MM.1S (cell line): ENCODE measurements at regions not wholly inside any gene's neighbourhood (a gene's known extent, or its start where the extent isn't known, plus 50 kb on each side); places are given as distances from the start of the nearest gene placed in this dataset.

Experiments
- EZH2 ChIP-seq: fragments of 300-600 bp; sonication (generic); optimal IDR thresholded peaks from 2 replicates; pipeline ENCODE3; 2017; ENCODE audit warnings: low read depth, mild to moderate bottlenecking, antibody characterized with exemption, low read length, mixed read lengths
- EZH2phosphoT487 ChIP-seq: fragments of 300-600 bp; sonication (generic); IDR thresholded peaks from 2 replicates; pipeline ENCODE4 v1.6.1; 2018; ENCODE audit warnings: antibody characterized with exemption, low read length
- TF ChIP-seq, protein P1 (sequence below): fragments of 300-600 bp; sonication (generic); IDR thresholded peaks from 2 replicates; pipeline ENCODE4 v1.5.1; 2016; ENCODE audit warnings: antibody characterized with exemption, low read length, mixed read lengths

DNA sequence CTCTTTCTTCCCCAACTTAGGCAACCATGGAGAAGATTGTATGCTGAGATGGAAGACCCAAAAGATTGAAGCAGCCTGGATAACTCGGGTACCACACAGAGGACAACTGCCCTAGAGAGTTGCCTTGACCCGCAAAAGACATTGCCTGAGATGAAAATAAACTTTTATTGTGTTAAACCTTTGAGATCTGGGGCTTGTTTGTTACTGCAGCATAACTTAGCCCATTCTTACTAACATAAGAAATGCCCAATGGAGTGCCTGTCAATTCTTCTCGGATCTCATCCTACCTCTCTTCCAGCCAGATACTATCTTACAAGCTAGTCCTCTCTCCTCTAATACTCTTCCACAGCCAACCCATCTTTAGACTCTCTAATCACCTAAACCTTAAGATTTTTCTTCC is 76.8 kb downstream of the GCNT4 start:
- TF ChIP-seq, protein P1, sequence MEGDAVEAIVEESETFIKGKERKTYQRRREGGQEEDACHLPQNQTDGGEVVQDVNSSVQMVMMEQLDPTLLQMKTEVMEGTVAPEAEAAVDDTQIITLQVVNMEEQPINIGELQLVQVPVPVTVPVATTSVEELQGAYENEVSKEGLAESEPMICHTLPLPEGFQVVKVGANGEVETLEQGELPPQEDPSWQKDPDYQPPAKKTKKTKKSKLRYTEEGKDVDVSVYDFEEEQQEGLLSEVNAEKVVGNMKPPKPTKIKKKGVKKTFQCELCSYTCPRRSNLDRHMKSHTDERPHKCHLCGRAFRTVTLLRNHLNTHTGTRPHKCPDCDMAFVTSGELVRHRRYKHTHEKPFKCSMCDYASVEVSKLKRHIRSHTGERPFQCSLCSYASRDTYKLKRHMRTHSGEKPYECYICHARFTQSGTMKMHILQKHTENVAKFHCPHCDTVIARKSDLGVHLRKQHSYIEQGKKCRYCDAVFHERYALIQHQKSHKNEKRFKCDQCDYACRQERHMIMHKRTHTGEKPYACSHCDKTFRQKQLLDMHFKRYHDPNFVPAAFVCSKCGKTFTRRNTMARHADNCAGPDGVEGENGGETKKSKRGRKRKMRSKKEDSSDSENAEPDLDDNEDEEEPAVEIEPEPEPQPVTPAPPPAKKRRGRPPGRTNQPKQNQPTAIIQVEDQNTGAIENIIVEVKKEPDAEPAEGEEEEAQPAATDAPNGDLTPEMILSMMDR = no peak
- TF ChIP-seq EZH2phosphoT487 (no peak), EZH2 (no peak)
